ENCODE measurements at regions not wholly inside any gene's neighbourhood (a gene's known extent, or its start where the extent isn't known, plus 50 kb on each side); places are given as distances from the start of the nearest gene placed in this dataset.
"Not testable (repeated sequence)": the region's sequence is repeated elsewhere in the genome, so short reads cannot be mapped to it uniquely, and the experiment has no call there.

DNA sequence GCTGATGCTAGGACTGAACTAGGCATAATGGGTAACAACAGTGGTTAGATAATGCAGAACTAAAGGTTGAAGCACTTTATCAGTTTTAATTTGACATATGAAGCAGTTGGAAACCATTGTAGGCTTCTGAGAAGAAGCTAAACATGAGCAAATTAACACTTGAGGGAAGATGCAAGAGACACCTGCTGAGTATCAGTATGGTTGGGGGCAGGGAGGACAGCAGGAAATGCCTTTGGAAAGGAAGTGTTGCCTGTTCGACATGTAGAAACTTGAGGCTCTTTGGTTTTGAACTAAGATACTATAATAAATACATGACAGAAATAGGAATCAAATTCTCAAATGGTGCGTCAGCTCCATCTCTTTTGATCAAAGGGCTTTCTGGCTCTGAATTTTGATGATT, 115.6 kb downstream of the FHIP1A start:
- DNase-seq (ENCODE audit: low read depth in 2 of 2): no peak

DNA sequence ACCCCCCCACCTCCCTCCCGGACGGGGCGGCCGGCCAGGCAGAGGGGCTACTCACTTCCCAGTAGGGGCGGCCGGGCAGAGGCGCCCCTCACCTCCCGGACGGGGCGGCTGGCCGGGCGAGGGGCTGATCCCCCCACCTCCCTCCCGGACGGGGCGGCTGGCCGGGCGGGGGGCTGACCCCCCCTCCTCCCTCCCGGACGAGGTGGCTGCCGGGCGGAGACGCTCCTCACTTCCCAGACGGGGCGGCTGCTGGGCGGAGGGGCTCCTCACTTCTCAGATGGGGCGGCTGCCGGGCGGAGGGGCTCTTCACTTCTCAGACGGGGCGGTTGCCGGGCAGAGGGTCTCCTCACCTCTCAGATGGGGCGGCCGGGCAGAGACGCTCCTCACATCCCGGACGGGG, 117.5 kb downstream of the FHIP1A start:
- not testable (repeated sequence) for H4K20me1 ChIP-seq (ENCODE audit: control insufficient read depth, extremely low read depth, insufficient read depth, low read length)

More for the DNA sequence above, 115.6 kb downstream of the FHIP1A start:
- no peak for TF ChIP-seq EZH2 (IDR thresholded peaks at IDR 0.05; ENCODE audit: low read length, missing control alignments)
- TF ChIP-seq, protein P1, sequence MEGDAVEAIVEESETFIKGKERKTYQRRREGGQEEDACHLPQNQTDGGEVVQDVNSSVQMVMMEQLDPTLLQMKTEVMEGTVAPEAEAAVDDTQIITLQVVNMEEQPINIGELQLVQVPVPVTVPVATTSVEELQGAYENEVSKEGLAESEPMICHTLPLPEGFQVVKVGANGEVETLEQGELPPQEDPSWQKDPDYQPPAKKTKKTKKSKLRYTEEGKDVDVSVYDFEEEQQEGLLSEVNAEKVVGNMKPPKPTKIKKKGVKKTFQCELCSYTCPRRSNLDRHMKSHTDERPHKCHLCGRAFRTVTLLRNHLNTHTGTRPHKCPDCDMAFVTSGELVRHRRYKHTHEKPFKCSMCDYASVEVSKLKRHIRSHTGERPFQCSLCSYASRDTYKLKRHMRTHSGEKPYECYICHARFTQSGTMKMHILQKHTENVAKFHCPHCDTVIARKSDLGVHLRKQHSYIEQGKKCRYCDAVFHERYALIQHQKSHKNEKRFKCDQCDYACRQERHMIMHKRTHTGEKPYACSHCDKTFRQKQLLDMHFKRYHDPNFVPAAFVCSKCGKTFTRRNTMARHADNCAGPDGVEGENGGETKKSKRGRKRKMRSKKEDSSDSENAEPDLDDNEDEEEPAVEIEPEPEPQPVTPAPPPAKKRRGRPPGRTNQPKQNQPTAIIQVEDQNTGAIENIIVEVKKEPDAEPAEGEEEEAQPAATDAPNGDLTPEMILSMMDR (conservative IDR thresholded peaks at IDR 0.05 in 1 of 2, IDR thresholded peaks at IDR 0.05 in 1 of 2; ENCODE audit: low read depth in 1 of 2, low read length in 2 of 2): no peak
- no peak overlapping the region for H3K4me3 ChIP-seq (replicated peaks in 1 of 4; ENCODE audit: control extremely low read depth in 1 of 4, insufficient read depth in 1 of 4, low read depth in 3 of 4, low read length in 4 of 4)
- H3K27me3 ChIP-seq (ENCODE audit: control insufficient read depth, insufficient read depth, low read length): no peaks in the 10 kb centered on the region
- no peak overlapping the region for H3K4me2 ChIP-seq (ENCODE audit: extremely low read depth, insufficient read depth, low read length)
- no peaks in the 10 kb centered on the region for H3K9me3 ChIP-seq (ENCODE audit: control insufficient read depth, insufficient read depth, low read depth, low read length)
- no peak overlapping the region for H2AFZ ChIP-seq (ENCODE audit: low read length)
- no peaks in the 10 kb centered on the region for H3K79me2 ChIP-seq (ENCODE audit: control insufficient read depth, insufficient read depth, low read length)
- H3K4me1 ChIP-seq (ENCODE audit: control insufficient read depth, extremely low read depth, insufficient read depth, low read length): no peaks in the 10 kb centered on the region
- H3K27ac ChIP-seq (ENCODE audit: insufficient read depth, low read length): no peak overlapping the region
- no peak overlapping the region for H3K9ac ChIP-seq (ENCODE audit: insufficient read depth, low read length)
- H3K36me3 ChIP-seq (ENCODE audit: control insufficient read depth, insufficient read depth, low read length): no peaks in the 10 kb centered on the region
- H4K20me1 ChIP-seq (ENCODE audit: control insufficient read depth, extremely low read depth, insufficient read depth, low read length): no peaks in the 10 kb centered on the region

DNA sequence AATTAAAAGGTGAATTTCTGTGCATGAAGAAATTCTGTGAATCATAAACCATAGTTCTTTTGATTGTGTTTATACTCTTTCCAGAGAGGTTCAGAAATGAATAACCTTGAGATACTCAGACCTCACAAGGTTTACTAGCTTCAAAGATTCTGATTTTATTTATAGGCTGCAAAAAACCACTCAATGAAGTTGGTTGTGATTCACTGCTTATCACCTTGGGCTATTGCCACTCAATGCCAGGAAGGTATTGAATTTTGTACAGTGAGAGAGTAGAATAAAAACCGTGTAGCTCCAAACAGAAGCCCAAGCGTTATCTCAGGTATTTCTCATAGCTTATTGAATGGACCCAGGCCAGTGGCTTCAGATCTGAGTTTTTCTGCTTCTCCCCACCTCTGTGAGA, 118.7 kb downstream of the FHIP1A start:
- Histone ChIP-seq H3K27me3 (ENCODE audit: control insufficient read depth, insufficient read depth, low read length) (no peaks in the 10 kb centered on the region), H3K4me3 (replicated peaks in 1 of 4; ENCODE audit: control extremely low read depth in 1 of 4, insufficient read depth in 1 of 4, low read depth in 3 of 4, low read length in 4 of 4) (no peak overlapping the region), H2AFZ (ENCODE audit: low read length) (no peak overlapping the region), H3K4me1 (ENCODE audit: control insufficient read depth, extremely low read depth, insufficient read depth, low read length) (no peaks in the 10 kb centered on the region), H4K20me1 (ENCODE audit: control insufficient read depth, extremely low read depth, insufficient read depth, low read length) (no peaks in the 10 kb centered on the region), H3K79me2 (ENCODE audit: control insufficient read depth, insufficient read depth, low read length) (no peaks in the 10 kb centered on the region), H3K36me3 (ENCODE audit: control insufficient read depth, insufficient read depth, low read length) (no peaks in the 10 kb centered on the region), H3K4me2 (ENCODE audit: extremely low read depth, insufficient read depth, low read length) (no peak overlapping the region), H3K9me3 (ENCODE audit: control insufficient read depth, insufficient read depth, low read depth, low read length) (no peaks in the 10 kb centered on the region), H3K9ac (ENCODE audit: insufficient read depth, low read length) (no peak overlapping the region), H3K27ac (ENCODE audit: insufficient read depth, low read length) (no peak overlapping the region)
- no peak for DNase-seq (ENCODE audit: low read depth in 2 of 2)
- no peak for TF ChIP-seq EZH2 (IDR thresholded peaks at IDR 0.05; ENCODE audit: low read length, missing control alignments)
- TF ChIP-seq, protein P1 (conservative IDR thresholded peaks at IDR 0.05 in 1 of 2, IDR thresholded peaks at IDR 0.05 in 1 of 2; ENCODE audit: low read depth in 1 of 2, low read length in 2 of 2): no peak

More for the DNA sequence above, 117.5 kb downstream of the FHIP1A start:
- H3K27me3 ChIP-seq (ENCODE audit: control insufficient read depth, insufficient read depth, low read length); DNase-seq (ENCODE audit: low read depth in 2 of 2); H3K4me1 ChIP-seq (ENCODE audit: control insufficient read depth, extremely low read depth, insufficient read depth, low read length); H3K79me2 ChIP-seq (ENCODE audit: control insufficient read depth, insufficient read depth, low read length); H3K4me2 ChIP-seq (ENCODE audit: extremely low read depth, insufficient read depth, low read length); H2AFZ ChIP-seq (ENCODE audit: low read length); H3K36me3 ChIP-seq (ENCODE audit: control insufficient read depth, insufficient read depth, low read length); H3K9ac ChIP-seq (ENCODE audit: insufficient read depth, low read length); H3K9me3 ChIP-seq (ENCODE audit: control insufficient read depth, insufficient read depth, low read depth, low read length); H3K27ac ChIP-seq (ENCODE audit: insufficient read depth, low read length); H3K4me3 ChIP-seq (replicated peaks in 1 of 4; ENCODE audit: control extremely low read depth in 1 of 4, insufficient read depth in 1 of 4, low read depth in 3 of 4, low read length in 4 of 4): not testable (repeated sequence)

All from fibroblast of lung (primary cell).